ENCODE measurements at regions not wholly inside any gene's neighbourhood (a gene's known extent, or its start where the extent isn't known, plus 50 kb on each side); places are given as distances from the start of the nearest gene placed in this dataset.

DNA sequence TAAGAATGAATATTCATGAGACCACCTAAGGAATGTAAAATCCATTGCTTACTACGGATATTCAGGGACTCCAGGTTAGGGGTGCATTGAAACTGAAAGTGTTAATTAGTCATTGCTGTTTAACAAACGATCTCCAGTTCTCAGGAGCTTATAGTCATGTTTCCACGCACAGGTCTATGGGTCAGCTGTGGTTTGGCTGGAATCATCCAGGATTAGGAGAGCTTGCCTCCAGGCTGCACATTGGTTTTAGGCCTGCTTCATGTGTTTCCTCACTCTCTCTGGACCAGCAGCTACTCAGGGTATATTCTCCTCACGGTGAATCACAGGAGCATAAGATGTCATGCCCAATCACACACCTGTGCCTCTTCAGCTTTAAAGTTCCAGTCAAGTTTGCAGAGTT lies 98.9 kb downstream of the ATXN3L start:
- intact Hi-C loops (cut with DNase I), result no loop called here

GRCh38 chrX:13219991-13220764 lies 99.7 kb downstream of the ATXN3L start:
- no peak for ATAC-seq
- Histone ChIP-seq H3K9me3 (peaks cover 3% of the 10 kb centered on the region), H3K27ac (no peak overlapping the region), H3K4me3 (no peak overlapping the region), H3K27me3 (ENCODE audit: insufficient read depth in 3 of 3, low read length in 2 of 3) (peaks cover 0 to 6% (median 0%) of the 10 kb centered on the region in 3 donors), H3K4me1 (no peaks in the 10 kb centered on the region), H3K36me3 (ENCODE audit: insufficient read depth in 1 of 2, low read depth in 1 of 2) (no peaks in the 10 kb centered on the region)
- no peak for DNase-seq
- TF ChIP-seq, protein P1, sequence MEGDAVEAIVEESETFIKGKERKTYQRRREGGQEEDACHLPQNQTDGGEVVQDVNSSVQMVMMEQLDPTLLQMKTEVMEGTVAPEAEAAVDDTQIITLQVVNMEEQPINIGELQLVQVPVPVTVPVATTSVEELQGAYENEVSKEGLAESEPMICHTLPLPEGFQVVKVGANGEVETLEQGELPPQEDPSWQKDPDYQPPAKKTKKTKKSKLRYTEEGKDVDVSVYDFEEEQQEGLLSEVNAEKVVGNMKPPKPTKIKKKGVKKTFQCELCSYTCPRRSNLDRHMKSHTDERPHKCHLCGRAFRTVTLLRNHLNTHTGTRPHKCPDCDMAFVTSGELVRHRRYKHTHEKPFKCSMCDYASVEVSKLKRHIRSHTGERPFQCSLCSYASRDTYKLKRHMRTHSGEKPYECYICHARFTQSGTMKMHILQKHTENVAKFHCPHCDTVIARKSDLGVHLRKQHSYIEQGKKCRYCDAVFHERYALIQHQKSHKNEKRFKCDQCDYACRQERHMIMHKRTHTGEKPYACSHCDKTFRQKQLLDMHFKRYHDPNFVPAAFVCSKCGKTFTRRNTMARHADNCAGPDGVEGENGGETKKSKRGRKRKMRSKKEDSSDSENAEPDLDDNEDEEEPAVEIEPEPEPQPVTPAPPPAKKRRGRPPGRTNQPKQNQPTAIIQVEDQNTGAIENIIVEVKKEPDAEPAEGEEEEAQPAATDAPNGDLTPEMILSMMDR (IDR thresholded peaks at IDR 0.05), result no peak
- intact Hi-C loops (cut with DNase I), result no loop called here
- 64 to 73% (median 71%) methylated on average over 2 of the region's 2 CpGs for WGBS, 3 donors

More for the DNA sequence above, 98.9 kb downstream of the ATXN3L start:
- Histone ChIP-seq H3K27ac (no peak overlapping the region), H3K9me3 (no peaks in the 10 kb centered on the region), H3K4me3 (no peak overlapping the region), H3K36me3 (ENCODE audit: insufficient read depth in 1 of 2, low read depth in 1 of 2) (no peaks in the 10 kb centered on the region), H3K27me3 (ENCODE audit: insufficient read depth in 3 of 3, low read length in 2 of 3) (peaks cover 0 to 6% (median 0%) of the 10 kb centered on the region in 3 donors), H3K4me1 (no peaks in the 10 kb centered on the region)
- DNase-seq, result no peak
- no peak for ATAC-seq
- WGBS, 3 donors, result 36 to 51% (median 41%) methylated on average over 4 of the region's 4 CpGs
- TF ChIP-seq, protein P1 (IDR thresholded peaks at IDR 0.05), result no peak

DNA sequence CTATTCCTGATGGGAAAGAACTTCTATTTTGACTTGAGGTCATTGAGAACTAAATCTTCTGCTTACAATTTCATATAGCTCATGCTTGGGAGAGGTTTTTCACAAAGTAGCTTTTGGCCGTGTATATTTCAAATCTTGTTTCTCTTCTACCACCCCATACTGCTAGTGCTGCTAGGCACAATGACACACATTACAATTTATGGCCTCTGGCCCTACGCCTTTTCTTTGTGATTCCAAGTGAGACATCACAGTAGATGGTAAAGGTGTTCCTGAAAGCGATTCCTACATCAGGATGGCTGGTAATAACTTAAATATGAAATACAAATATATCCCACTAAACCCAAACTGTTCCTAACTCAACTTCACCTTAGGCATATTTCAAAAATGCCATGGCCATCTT lies 101.1 kb downstream of the ATXN3L start:
- Histone ChIP-seq H3K4me3 (no peak overlapping the region), H3K36me3 (ENCODE audit: insufficient read depth in 1 of 2, low read depth in 1 of 2) (no peaks in the 10 kb centered on the region), H3K27ac (no peak overlapping the region), H3K4me1 (no peaks in the 10 kb centered on the region), H3K9me3 (peaks cover 3% of the 10 kb centered on the region), H3K27me3 (ENCODE audit: insufficient read depth in 3 of 3, low read length in 2 of 3) (peaks cover 0 to 6% (median 0%) of the 10 kb centered on the region in 3 donors)
- 77 to 96% (median 89%) methylated on average over 3 of the region's 3 CpGs for WGBS, 3 donors
- intact Hi-C loops (cut with DNase I), result no loop called here
- ATAC-seq (no peak), DNase-seq (no peak)
- TF ChIP-seq, protein P1 (IDR thresholded peaks at IDR 0.05), result no peak

GRCh38 chrX:13216139-13216538 lies 103.7 kb downstream of the ATXN3L start:
- Histone ChIP-seq H3K9me3 (peaks cover 3% of the 10 kb centered on the region), H3K27ac (no peak overlapping the region), H3K27me3 (ENCODE audit: insufficient read depth in 3 of 3, low read length in 2 of 3) (no peaks in the 10 kb centered on the region), H3K36me3 (ENCODE audit: insufficient read depth in 1 of 2, low read depth in 1 of 2) (no peaks in the 10 kb centered on the region), H3K4me3 (no peak overlapping the region), H3K4me1 (no peaks in the 10 kb centered on the region)
- ATAC-seq (no peak), DNase-seq (no peak)
- TF ChIP-seq, protein P1 (IDR thresholded peaks at IDR 0.05), result no peak
- intact Hi-C loops (cut with DNase I), result no loop called here
- WGBS, 3 donors, result 52 to 56% (median 52%) methylated on average over 4 of the region's 4 CpGs

GRCh38 chrX:13215729-13216128 lies 104.1 kb downstream of the ATXN3L start:
- Histone ChIP-seq H3K4me3 (no peak overlapping the region), H3K27ac (no peak overlapping the region), H3K9me3 (peaks cover 3% of the 10 kb centered on the region), H3K4me1 (no peaks in the 10 kb centered on the region), H3K27me3 (ENCODE audit: insufficient read depth in 3 of 3, low read length in 2 of 3) (no peaks in the 10 kb centered on the region), H3K36me3 (ENCODE audit: insufficient read depth in 1 of 2, low read depth in 1 of 2) (no peaks in the 10 kb centered on the region)
- ATAC-seq, result no peak
- 50 to 66% (median 59%) methylated on average over 4 of the region's 4 CpGs for WGBS, 3 donors
- TF ChIP-seq, protein P1 (IDR thresholded peaks at IDR 0.05), result no peak
- intact Hi-C loops (cut with DNase I), result no loop called here
- no peak for DNase-seq

All from psoas muscle (tissue), 7 donors.